Right atrium auricular region (tissue), 2 donors: ENCODE measurements at regions not wholly inside any gene's neighbourhood (a gene's known extent, or its start where the extent isn't known, plus 50 kb on each side); places are given as distances from the start of the nearest gene placed in this dataset.
"Not testable (repeated sequence)": the region's sequence is repeated elsewhere in the genome, so short reads cannot be mapped to it uniquely, and the experiment has no call there.

Source experiments
- DNase-seq: peaks from one replicate; pipeline ENCODE4 v3.0.0-alpha.2; 2019; ENCODE audit warnings: low spot score
- H3K27ac ChIP-seq, 2 donors: fragments of 200-600 bp; sonication (generic); 1 replicate in 1 of 2; 2 replicates in 1 of 2; pipeline ENCODE4 v1.5.1; 2016 to 2019
- H3K27me3 ChIP-seq, 2 donors: fragments of 200-600 bp; sonication (generic); one replicate each; pipeline versions ENCODE4 v1.5.1 to v1.6.0; 2017 to 2019
- H3K36me3 ChIP-seq: fragments of 200-600 bp; sonication (generic); one replicate; pipeline ENCODE4 v1.5.1; 2016
- H3K4me1 ChIP-seq, 2 donors: fragments of 200-600 bp; sonication (generic); one replicate each; pipeline versions ENCODE4 v1.5.1 to v1.6.0; 2017 to 2019
- H3K4me3 ChIP-seq, 2 donors: fragments of 200-600 bp; sonication (generic); 1 replicate in 1 of 2; 2 replicates in 1 of 2; pipeline ENCODE4 v1.5.1; 2017 to 2019; ENCODE audit warnings: mild to moderate bottlenecking in 1 of 2, moderate library complexity in 1 of 2
- H3K9me3 ChIP-seq, 2 donors: fragments of 200-600 bp; sonication (generic); one replicate each; pipeline ENCODE4 v1.5.1; 2019
- CTCF ChIP-seq, 2 donors: fragments of 200-600 bp; sonication (generic); IDR thresholded peaks; one replicate each; pipeline ENCODE4 v1.5.1; 2019; ENCODE audit warnings: antibody characterized with exemption in 2 of 2

GRCh38 chr12:11482955-11483354, 87.6 kb upstream of the PRB2 start:
- Histone ChIP-seq H3K9me3 (no peaks in the 10 kb centered on the region), H3K36me3 (no peaks in the 10 kb centered on the region), H3K27me3 (no peaks in the 10 kb centered on the region), H3K27ac (no peak overlapping the region), H3K4me1 (no peaks in the 10 kb centered on the region), H3K4me3 (no peak overlapping the region)
- no peak for DNase-seq
- no peak for TF ChIP-seq CTCF (IDR thresholded peaks at IDR 0.05)

- H3K9me3 ChIP-seq, result no peaks in the 10 kb centered on the region
- no peaks in the 10 kb centered on the region for H3K4me1 ChIP-seq
- no peak overlapping the region for H3K27ac ChIP-seq
- no peaks in the 10 kb centered on the region for H3K36me3 ChIP-seq
- H3K4me3 ChIP-seq, result no peak overlapping the region
- H3K27me3 ChIP-seq, result no peaks in the 10 kb centered on the region
- peak; percentile 76 for DNase-seq
- peak; percentile 82 to 98 for TF ChIP-seq CTCF (IDR thresholded peaks at IDR 0.05)
Measured at GRCh38 chr12:11486623-11487444, 91.5 kb upstream of the PRB2 start.

- no peak for TF ChIP-seq CTCF (IDR thresholded peaks at IDR 0.05)
- Histone ChIP-seq H3K36me3 (no peaks in the 10 kb centered on the region), H3K27me3 (no peaks in the 10 kb centered on the region), H3K27ac (no peak overlapping the region), H3K4me1 (peaks cover 0 to 9% of the 10 kb centered on the region in 2 donors), H3K4me3 (no peak overlapping the region), H3K9me3 (no peaks in the 10 kb centered on the region)
- no peak for DNase-seq
Measured at GRCh38 chr12:11496157-11496851, 100.9 kb upstream of the PRB2 start.

- no peak for DNase-seq
- Histone ChIP-seq H3K4me1 (peaks cover 0 to 9% of the 10 kb centered on the region in 2 donors), H3K36me3 (no peaks in the 10 kb centered on the region), H3K27ac (no peak overlapping the region), H3K27me3 (no peaks in the 10 kb centered on the region), H3K9me3 (no peaks in the 10 kb centered on the region), H3K4me3 (no peak overlapping the region)
- no peak for TF ChIP-seq CTCF (IDR thresholded peaks at IDR 0.05)
Measured at GRCh38 chr12:11497438-11497837, 102.1 kb upstream of the PRB2 start.

- Histone ChIP-seq H3K27ac (no peak overlapping the region), H3K9me3 (no peaks in the 10 kb centered on the region), H3K4me3 (no peak overlapping the region), H3K36me3 (no peaks in the 10 kb centered on the region), H3K27me3 (no peaks in the 10 kb centered on the region), H3K4me1 (peaks cover 0 to 9% of the 10 kb centered on the region in 2 donors)
- no peak for TF ChIP-seq CTCF (IDR thresholded peaks at IDR 0.05)
- no peak for DNase-seq
Measured at GRCh38 chr12:11497995-11498394, 102.6 kb upstream of the PRB2 start.

- not testable (repeated sequence) for H3K4me3 ChIP-seq, H3K27ac ChIP-seq, H3K4me1 ChIP-seq, H3K27me3 ChIP-seq, DNase-seq, H3K9me3 ChIP-seq, H3K36me3 ChIP-seq
Measured at GRCh38 chr12:11498574-11498973, 103.2 kb upstream of the PRB2 start.
